ENCODE measurements at regions not wholly inside any gene's neighbourhood (a gene's known extent, or its start where the extent isn't known, plus 50 kb on each side); places are given as distances from the start of the nearest gene placed in this dataset.

DNA sequence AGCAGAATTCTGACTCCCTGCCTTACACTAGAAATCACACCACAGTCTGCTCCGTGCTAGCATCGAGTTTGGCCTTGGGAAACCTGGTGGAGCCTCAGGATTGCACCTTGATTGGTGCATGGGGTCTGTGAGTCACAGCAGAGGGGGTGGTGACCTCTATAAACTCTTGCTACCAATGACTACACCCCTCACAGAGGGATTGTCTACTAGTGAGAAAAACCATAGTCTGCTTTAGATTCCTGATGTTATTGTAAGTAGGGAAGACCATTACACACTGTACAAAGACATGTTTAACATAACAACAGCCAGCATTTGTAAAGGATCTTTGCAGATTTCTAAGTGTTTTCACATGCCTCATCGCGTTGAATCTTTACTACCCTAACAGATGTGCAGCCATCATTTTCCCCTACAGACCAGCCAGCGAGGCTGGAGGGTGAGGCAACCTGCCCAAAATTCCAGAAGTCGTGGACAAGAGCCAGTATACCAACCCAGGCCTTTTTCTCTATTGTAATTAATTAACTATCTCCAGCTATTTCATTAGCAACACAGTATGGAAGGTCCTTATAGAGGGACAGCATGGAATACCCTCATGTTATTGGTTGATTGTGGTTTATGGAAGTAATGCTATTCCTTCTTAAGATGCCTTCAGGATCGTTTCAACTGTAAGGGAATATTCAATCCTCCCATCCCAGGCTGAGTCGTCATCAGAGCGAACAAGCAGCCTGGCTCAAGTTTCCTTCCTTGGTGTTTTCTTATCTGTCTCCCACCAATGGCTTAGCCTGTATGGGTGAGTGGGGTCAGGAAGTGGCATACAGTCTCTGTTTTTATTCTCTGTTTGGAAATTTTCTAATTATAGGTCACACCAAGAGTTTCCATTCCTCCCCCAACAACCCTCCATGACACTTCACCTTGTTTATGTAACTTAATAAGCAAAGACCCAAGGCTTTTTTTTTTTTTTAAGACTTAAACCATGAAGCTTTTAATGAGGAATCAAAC, 55.9 kb upstream of the KDR start:
- DNase-seq (ENCODE audit: low spot score in 2 of 2): no peak
- H3K4me1 ChIP-seq: no peaks in the 10 kb centered on the region
- H3K36me3 ChIP-seq: no peaks in the 10 kb centered on the region
- TF ChIP-seq POLR2A (IDR thresholded peaks at IDR 0.05) (no peak), POLR2AphosphoS5 (IDR thresholded peaks at IDR 0.05) (no peak)
- TF ChIP-seq, protein P1, sequence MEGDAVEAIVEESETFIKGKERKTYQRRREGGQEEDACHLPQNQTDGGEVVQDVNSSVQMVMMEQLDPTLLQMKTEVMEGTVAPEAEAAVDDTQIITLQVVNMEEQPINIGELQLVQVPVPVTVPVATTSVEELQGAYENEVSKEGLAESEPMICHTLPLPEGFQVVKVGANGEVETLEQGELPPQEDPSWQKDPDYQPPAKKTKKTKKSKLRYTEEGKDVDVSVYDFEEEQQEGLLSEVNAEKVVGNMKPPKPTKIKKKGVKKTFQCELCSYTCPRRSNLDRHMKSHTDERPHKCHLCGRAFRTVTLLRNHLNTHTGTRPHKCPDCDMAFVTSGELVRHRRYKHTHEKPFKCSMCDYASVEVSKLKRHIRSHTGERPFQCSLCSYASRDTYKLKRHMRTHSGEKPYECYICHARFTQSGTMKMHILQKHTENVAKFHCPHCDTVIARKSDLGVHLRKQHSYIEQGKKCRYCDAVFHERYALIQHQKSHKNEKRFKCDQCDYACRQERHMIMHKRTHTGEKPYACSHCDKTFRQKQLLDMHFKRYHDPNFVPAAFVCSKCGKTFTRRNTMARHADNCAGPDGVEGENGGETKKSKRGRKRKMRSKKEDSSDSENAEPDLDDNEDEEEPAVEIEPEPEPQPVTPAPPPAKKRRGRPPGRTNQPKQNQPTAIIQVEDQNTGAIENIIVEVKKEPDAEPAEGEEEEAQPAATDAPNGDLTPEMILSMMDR (IDR thresholded peaks at IDR 0.05): no peak
- intact Hi-C loops (cut with DNase I; ENCODE audit: low total_unique reads): no loop called here
- no peak overlapping the region for H3K27ac ChIP-seq
- no peak overlapping the region for H3K4me3 ChIP-seq
- H3K9me3 ChIP-seq: no peaks in the 10 kb centered on the region
- no peaks in the 10 kb centered on the region for H3K27me3 ChIP-seq

DNA sequence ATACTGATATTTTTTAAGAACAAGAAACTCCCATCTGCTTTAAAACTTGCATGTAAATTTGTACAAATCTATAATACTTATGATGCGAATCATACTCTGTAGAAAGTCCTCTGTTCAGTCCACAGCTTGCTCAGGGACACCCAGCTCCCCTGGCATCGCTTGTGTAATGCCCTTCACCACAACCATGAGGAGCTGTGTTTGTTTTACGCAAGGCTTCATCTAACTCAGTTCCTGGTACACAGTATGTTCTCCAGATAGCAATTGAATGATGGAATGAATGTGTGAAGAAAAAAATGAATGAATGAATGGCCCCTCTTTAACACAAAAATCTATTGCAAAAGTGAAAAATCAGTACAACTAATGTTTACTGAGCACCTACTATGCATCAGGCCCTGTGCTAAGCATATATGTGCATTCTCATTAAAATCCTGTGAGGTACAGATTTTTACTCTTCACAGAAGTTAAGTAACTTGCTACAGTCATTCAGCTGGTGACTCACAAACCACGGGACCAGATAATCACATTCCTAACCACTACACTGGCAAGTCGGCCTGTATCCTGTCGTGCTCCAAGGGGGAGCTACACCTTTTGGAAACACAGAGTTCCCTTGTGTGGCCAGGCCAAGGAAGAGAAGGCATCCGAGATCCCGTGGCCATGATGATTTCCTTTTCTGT, 58.7 kb upstream of the KDR start:
- intact Hi-C loops (cut with DNase I; ENCODE audit: low total_unique reads): no loop called here

DNA sequence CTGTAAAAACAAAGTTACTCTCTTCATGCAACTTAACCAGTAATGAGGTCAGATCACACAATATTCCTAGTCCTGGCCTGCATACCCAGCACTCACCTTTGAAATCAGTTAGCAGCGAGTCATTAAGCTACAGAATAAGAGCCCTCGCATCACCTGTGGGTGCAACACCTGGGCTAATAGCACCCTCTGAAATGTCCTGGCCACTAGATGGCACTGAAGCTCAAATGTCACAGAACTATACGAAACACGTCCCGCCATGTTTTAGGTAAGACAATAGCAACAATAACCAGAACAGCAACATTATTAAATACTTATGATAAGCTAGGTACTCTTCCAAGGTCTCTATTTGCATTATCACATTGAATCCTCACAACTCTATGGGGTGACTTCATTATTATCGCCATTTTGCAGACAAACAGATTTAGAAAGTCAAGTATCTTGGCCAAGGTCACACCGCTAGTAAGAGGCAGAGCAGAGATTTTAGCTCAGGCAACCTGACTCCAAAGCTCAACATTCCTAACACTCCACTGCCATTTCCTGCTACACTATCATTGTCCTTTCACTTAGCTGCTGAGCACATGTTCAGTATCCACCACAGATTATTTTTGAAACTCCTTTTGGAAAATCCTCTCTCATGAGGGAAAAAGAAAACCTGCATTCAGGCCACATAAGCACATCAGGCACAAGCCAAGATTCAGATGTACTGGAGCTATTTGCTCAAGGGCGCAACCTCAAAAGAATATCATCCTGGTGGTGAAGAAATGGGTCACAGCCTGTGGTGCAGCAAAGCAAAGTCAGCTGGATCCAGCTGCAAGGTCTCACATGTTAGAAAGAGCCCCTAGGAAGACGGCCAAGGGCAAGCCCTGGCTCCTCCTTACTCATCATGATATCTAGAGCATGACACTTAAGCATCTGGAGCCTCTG, 59.5 kb upstream of the KDR start:
- no peak for DNase-seq (ENCODE audit: low spot score in 2 of 2)
- H3K27ac ChIP-seq: peak overlapping the region in 1 of 2 donors; percentile 19
- no peaks in the 10 kb centered on the region for H3K27me3 ChIP-seq
- H3K9me3 ChIP-seq: no peaks in the 10 kb centered on the region
- no peak overlapping the region for H3K4me3 ChIP-seq
- H3K4me1 ChIP-seq: no peaks in the 10 kb centered on the region
- TF ChIP-seq, protein P1 (IDR thresholded peaks at IDR 0.05): peak in 1 of 3 donors; percentile 20
- TF ChIP-seq POLR2A (IDR thresholded peaks at IDR 0.05): no peak
- no peak for TF ChIP-seq POLR2AphosphoS5 (IDR thresholded peaks at IDR 0.05)
- intact Hi-C loops (cut with DNase I; ENCODE audit: low total_unique reads): no loop called here
- no peaks in the 10 kb centered on the region for H3K36me3 ChIP-seq

More for the DNA sequence above, 58.7 kb upstream of the KDR start:
- no peak overlapping the region for H3K4me3 ChIP-seq
- no peaks in the 10 kb centered on the region for H3K36me3 ChIP-seq
- no peaks in the 10 kb centered on the region for H3K27me3 ChIP-seq
- TF ChIP-seq POLR2AphosphoS5 (IDR thresholded peaks at IDR 0.05) (no peak), POLR2A (IDR thresholded peaks at IDR 0.05) (no peak)
- TF ChIP-seq, protein P1 (IDR thresholded peaks at IDR 0.05): no peak
- H3K4me1 ChIP-seq: no peaks in the 10 kb centered on the region
- no peak overlapping the region for H3K27ac ChIP-seq
- DNase-seq (ENCODE audit: low spot score in 2 of 2): peak in 1 of 2 donors; percentile 26
- H3K9me3 ChIP-seq: no peaks in the 10 kb centered on the region

DNA sequence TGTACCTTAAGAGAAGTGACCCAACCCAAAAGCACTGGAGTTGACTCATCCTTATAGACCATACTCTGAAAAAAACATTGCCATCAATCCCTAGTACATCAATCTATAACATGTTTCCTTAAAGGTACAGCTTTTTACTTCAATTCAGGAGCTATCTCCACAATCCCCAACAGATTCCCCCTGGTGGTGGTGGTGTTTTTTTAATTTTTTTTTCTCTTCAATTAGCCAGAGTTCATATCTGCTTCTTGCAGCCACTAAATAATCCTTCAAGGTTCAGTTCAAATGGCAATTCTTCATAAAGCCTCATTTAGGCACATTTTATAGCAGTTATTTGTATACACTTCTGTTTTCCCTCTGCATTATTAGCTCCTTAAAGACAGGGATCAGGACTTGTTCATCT, 60.7 kb upstream of the KDR start:
- no peak overlapping the region for H3K4me3 ChIP-seq
- TF ChIP-seq POLR2AphosphoS5 (IDR thresholded peaks at IDR 0.05): no peak
- TF ChIP-seq POLR2A (IDR thresholded peaks at IDR 0.05): no peak
- TF ChIP-seq, protein P1 (IDR thresholded peaks at IDR 0.05): no peak
- intact Hi-C loops (cut with DNase I; ENCODE audit: low total_unique reads): no loop called here
- no peak for DNase-seq (ENCODE audit: low spot score in 2 of 2)
- H3K9me3 ChIP-seq: no peaks in the 10 kb centered on the region
- no peak overlapping the region for H3K27ac ChIP-seq
- H3K4me1 ChIP-seq: no peaks in the 10 kb centered on the region
- H3K36me3 ChIP-seq: no peaks in the 10 kb centered on the region
- H3K27me3 ChIP-seq: no peaks in the 10 kb centered on the region
